ENCODE measurements at regions not wholly inside any gene's neighbourhood (a gene's known extent, or its start where the extent isn't known, plus 50 kb on each side); places are given as distances from the start of the nearest gene placed in this dataset.

DNA sequence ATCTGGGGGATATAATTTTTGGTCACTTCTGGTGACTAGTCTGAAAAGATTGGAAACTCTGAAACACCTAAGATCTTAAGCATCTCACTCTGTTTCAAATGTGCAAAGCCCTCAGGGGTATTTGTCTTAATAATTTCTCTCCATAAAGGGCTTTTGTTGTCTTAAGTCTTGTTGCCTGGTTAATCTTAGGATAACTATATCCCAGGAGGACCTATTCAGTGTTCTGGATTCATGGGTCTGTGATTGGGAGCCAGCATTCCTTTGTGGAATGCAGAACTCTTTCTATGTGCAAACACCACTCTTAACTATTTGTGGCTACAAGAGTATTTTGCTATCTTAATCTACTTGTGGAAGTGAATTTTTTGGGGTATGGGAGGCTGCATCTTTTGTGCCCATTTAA, 1573.0 kb upstream of the PRMT6 start (continued):
- TF ChIP-seq, protein P1, sequence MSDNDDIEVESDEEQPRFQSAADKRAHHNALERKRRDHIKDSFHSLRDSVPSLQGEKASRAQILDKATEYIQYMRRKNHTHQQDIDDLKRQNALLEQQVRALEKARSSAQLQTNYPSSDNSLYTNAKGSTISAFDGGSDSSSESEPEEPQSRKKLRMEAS (IDR thresholded peaks at IDR 0.05), result no peak
- TF ChIP-seq HNF4G (IDR thresholded peaks at IDR 0.05), result no peak
- TF ChIP-seq SP1 (IDR thresholded peaks at IDR 0.05), result no peak
- no peak for TF ChIP-seq FOXA2 (IDR thresholded peaks at IDR 0.05)
- TF ChIP-seq HNF4A (conservative IDR thresholded peaks at IDR 0.05), result no peak
- TF ChIP-seq FOXA1 (IDR thresholded peaks at IDR 0.05), result no peak
- TF ChIP-seq TAF1 (conservative IDR thresholded peaks at IDR 0.05), result no peak

DNA sequence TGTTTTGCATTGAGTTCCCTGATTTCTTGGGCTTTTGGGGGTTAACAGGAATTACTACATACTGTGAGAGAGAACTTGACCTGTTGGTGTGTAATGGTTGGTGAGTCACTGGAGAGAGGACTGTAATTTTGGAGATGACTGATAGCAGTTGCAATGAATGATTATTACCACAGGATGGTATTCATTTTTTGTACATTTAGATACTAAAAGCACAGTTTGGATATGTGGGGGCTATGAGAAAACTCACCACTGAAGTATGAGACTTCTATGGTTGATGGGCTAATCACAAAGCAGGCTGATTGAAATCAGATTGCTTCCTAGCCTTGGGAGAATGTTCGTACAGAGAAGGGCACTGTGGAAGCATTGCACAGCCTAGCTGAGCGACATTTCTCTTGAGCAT, 1571.3 kb upstream of the PRMT6 start:
- TF ChIP-seq, protein P2, sequence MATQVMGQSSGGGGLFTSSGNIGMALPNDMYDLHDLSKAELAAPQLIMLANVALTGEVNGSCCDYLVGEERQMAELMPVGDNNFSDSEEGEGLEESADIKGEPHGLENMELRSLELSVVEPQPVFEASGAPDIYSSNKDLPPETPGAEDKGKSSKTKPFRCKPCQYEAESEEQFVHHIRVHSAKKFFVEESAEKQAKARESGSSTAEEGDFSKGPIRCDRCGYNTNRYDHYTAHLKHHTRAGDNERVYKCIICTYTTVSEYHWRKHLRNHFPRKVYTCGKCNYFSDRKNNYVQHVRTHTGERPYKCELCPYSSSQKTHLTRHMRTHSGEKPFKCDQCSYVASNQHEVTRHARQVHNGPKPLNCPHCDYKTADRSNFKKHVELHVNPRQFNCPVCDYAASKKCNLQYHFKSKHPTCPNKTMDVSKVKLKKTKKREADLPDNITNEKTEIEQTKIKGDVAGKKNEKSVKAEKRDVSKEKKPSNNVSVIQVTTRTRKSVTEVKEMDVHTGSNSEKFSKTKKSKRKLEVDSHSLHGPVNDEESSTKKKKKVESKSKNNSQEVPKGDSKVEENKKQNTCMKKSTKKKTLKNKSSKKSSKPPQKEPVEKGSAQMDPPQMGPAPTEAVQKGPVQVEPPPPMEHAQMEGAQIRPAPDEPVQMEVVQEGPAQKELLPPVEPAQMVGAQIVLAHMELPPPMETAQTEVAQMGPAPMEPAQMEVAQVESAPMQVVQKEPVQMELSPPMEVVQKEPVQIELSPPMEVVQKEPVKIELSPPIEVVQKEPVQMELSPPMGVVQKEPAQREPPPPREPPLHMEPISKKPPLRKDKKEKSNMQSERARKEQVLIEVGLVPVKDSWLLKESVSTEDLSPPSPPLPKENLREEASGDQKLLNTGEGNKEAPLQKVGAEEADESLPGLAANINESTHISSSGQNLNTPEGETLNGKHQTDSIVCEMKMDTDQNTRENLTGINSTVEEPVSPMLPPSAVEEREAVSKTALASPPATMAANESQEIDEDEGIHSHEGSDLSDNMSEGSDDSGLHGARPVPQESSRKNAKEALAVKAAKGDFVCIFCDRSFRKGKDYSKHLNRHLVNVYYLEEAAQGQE (IDR thresholded peaks at IDR 0.05), result no peak
- no peak for TF ChIP-seq EGR1 (IDR thresholded peaks at IDR 0.05; ENCODE audit: low read depth in 2 of 2)
- no peak for TF ChIP-seq SP1 (IDR thresholded peaks at IDR 0.05)
- no peak for TF ChIP-seq NR2F2 (IDR thresholded peaks at IDR 0.05)
- Histone ChIP-seq H3K36me3 (ENCODE audit: control insufficient read depth in 4 of 4, insufficient read depth in 3 of 4, low read depth in 1 of 4, low read length in 3 of 4) (no peaks in the 10 kb centered on the region), H3K9ac (ENCODE audit: low read depth in 1 of 2, low read length in 2 of 2) (no peak overlapping the region), H3K27me3 (ENCODE audit: control insufficient read depth in 4 of 4, insufficient read depth in 4 of 4, low read length in 3 of 4) (no peaks in the 10 kb centered on the region), H3K4me3 (ENCODE audit: low read depth in 1 of 3, low read length in 3 of 3) (no peak overlapping the region), H3K27ac (ENCODE audit: low read depth in 1 of 2, low read length in 2 of 2) (no peak overlapping the region), H3K4me1 (ENCODE audit: control insufficient read depth in 4 of 4, insufficient read depth in 4 of 4, low read length in 3 of 4) (no peaks in the 10 kb centered on the region), H3K9me3 (ENCODE audit: control insufficient read depth in 4 of 4, low read length in 3 of 4) (no peaks in the 10 kb centered on the region)
- 77% methylated on average over 2 of the region's 2 CpGs for WGBS
- DNase-seq (ENCODE audit: low spot score), result no peak

DNA sequence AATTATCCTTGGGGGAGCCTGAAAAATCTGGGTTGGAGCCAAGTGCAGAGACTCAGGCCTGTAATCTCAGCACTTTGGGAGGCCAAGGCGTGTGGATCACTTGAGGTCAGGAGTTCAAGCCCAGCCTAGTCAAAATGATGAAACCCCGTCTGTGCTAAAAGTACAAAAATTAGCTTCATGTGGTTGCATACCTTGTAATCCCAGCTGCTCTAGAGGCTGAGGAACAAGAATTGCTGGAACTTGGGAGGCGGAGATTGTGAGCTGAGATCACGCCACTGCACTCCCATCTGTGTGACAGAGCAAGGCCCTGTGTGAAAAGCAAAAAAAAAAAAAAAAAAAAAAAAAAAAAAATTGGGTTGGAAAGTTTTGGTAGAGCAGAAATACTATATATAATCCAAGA, 1563.6 kb upstream of the PRMT6 start:
- DNase-seq (ENCODE audit: low spot score), result no peak
- 60% methylated on average over 4 of the region's 4 CpGs for WGBS
- no peaks in the 10 kb centered on the region for H3K4me1 ChIP-seq (ENCODE audit: control insufficient read depth in 4 of 4, insufficient read depth in 4 of 4, low read length in 3 of 4)
- H3K36me3 ChIP-seq (ENCODE audit: control insufficient read depth in 4 of 4, insufficient read depth in 3 of 4, low read depth in 1 of 4, low read length in 3 of 4), result no peaks in the 10 kb centered on the region
- no peak overlapping the region for H3K4me3 ChIP-seq (ENCODE audit: low read depth in 1 of 3, low read length in 3 of 3)
- no peaks in the 10 kb centered on the region for H3K27me3 ChIP-seq (ENCODE audit: control insufficient read depth in 4 of 4, insufficient read depth in 4 of 4, low read length in 3 of 4)
- H3K27ac ChIP-seq (ENCODE audit: low read depth in 1 of 2, low read length in 2 of 2), result no peak overlapping the region
- no peaks in the 10 kb centered on the region for H3K9me3 ChIP-seq (ENCODE audit: control insufficient read depth in 4 of 4, low read length in 3 of 4)
- H3K9ac ChIP-seq (ENCODE audit: low read depth in 1 of 2, low read length in 2 of 2), result no peak overlapping the region
- TF ChIP-seq NR2F2 (IDR thresholded peaks at IDR 0.05) (no peak), RXRA (IDR thresholded peaks at IDR 0.05) (no peak), EGR1 (IDR thresholded peaks at IDR 0.05; ENCODE audit: low read depth in 2 of 2) (no peak)

DNA sequence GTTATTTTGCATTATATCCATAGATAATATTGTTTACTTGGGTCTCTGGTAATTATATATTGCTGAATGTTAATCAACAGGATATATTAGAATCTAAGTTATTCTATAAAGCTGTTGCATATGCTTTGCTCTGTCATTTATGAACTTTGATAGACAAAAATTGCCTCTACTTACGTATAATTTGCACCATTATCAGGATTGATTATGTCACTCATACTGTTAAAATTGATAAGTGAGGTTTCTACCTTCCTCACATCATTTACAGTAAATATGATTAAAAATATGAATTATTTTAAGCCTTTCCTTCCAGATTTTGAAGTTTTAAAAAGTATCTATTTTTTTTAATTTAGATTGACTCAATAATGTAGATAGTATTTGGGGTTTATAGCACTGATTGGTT, 1540.4 kb upstream of the PRMT6 start:
- 68% methylated on average over 1 of the region's 1 CpG for WGBS
- Histone ChIP-seq H3K9ac (ENCODE audit: low read depth in 1 of 2, low read length in 2 of 2) (no peak overlapping the region), H3K9me3 (ENCODE audit: control insufficient read depth in 4 of 4, low read length in 3 of 4) (no peaks in the 10 kb centered on the region), H3K4me3 (ENCODE audit: low read depth in 1 of 3, low read length in 3 of 3) (no peak overlapping the region), H3K36me3 (ENCODE audit: control insufficient read depth in 4 of 4, insufficient read depth in 3 of 4, low read depth in 1 of 4, low read length in 3 of 4) (no peaks in the 10 kb centered on the region), H3K4me1 (ENCODE audit: control insufficient read depth in 4 of 4, insufficient read depth in 4 of 4, low read length in 3 of 4) (no peaks in the 10 kb centered on the region), H3K27ac (ENCODE audit: low read depth in 1 of 2, low read length in 2 of 2) (no peak overlapping the region), H3K27me3 (ENCODE audit: control insufficient read depth in 4 of 4, insufficient read depth in 4 of 4, low read length in 3 of 4) (no peaks in the 10 kb centered on the region)
- DNase-seq (ENCODE audit: low spot score), result no peak
- TF ChIP-seq TAF1 (conservative IDR thresholded peaks at IDR 0.05), result no peak
- no peak for TF ChIP-seq HNF4G (IDR thresholded peaks at IDR 0.05)
- TF ChIP-seq, protein P2 (IDR thresholded peaks at IDR 0.05), result no peak
- no peak for TF ChIP-seq YY1 (IDR thresholded peaks at IDR 0.05)

All from liver (tissue), 7 donors.